Psoas muscle (tissue), 7 donors: ENCODE measurements at regions not wholly inside any gene's neighbourhood (a gene's known extent, or its start where the extent isn't known, plus 50 kb on each side); places are given as distances from the start of the nearest gene placed in this dataset.

Source experiments
- ATAC-seq, 4 donors: fragments of 200-7000 bp; cut with Tn5 transposase; one replicate each; pipeline ENCODE4 v1.9.1; 2020; ENCODE audit warnings: moderate library complexity in 3 of 4, mild to moderate bottlenecking in 2 of 4
- DNase-seq, 2 donors: peaks; one replicate each; pipeline ENCODE4 v3.0.0-alpha.2; 2020
- H3K27ac ChIP-seq: fragments of 200-600 bp; one replicate; pipeline ENCODE4 v1.8.0; 2022
- H3K27me3 ChIP-seq, 3 donors: fragments of 200-600 bp in 1 of 3; one replicate each; pipeline versions ENCODE4 v1.6.1 to v1.8.0; 2013 to 2022; ENCODE audit warnings: low read length in 2 of 3, mild to moderate bottlenecking in 2 of 3, moderate library complexity in 1 of 3; ENCODE audit not compliant: insufficient read depth in 3 of 3
- H3K36me3 ChIP-seq, 2 donors: fragments of 200-600 bp in 1 of 2; one replicate each; pipeline versions ENCODE4 v1.6.1 to v1.8.0; 2013 to 2022; ENCODE audit warnings: low read depth in 1 of 2, mild to moderate bottlenecking in 1 of 2, moderate library complexity in 1 of 2; ENCODE audit not compliant: insufficient read depth in 1 of 2
- H3K4me1 ChIP-seq: fragments of 200-600 bp; one replicate; pipeline ENCODE4 v1.8.0; 2022
- H3K4me3 ChIP-seq: fragments of 200-600 bp; one replicate; pipeline ENCODE4 v1.8.0; 2022; ENCODE audit warnings: mild to moderate bottlenecking
- H3K9me3 ChIP-seq: fragments of 200-600 bp; one replicate; pipeline ENCODE4 v1.8.0; 2022
- WGBS, 3 donors: extraction: QIAGEN DNeasy Blood & Tissue Kit; methylation state at CpG; one replicate each; pipeline versions ENCODE4 v1.1.6 to v1.1.7; 2013; 5-methylcytosine and 5-hydroxymethylcytosine counted together
- intact Hi-C, 2 donors: fragments of 100-400 bp; cut with DNase I; formaldehyde crosslinking; loops; one replicate each; pipeline versions ENCODE4 v1.11.0 to v1.14.2; 2022
- TF ChIP-seq, protein P1 (sequence below): fragments of 200-600 bp; IDR thresholded peaks from one replicate; pipeline ENCODE4 v1.8.0; 2022; ENCODE audit warnings: antibody characterized with exemption
- donor health status: healthy with polysubstance abuse.
- donor health status: DM: no; HTN: no; CAD: no; lungs with moderate emphysema.
- donor health status: Bipolar disorder and iron deficiency.
- donor health status: healthy.
- donor health status: DM: yes; HTN: yes; CAD: no.
- donor health status: DM: no; HTN: no; CAD: no.
- donor health status: DM: yes; HTN: yes; CAD: no.

DNA sequence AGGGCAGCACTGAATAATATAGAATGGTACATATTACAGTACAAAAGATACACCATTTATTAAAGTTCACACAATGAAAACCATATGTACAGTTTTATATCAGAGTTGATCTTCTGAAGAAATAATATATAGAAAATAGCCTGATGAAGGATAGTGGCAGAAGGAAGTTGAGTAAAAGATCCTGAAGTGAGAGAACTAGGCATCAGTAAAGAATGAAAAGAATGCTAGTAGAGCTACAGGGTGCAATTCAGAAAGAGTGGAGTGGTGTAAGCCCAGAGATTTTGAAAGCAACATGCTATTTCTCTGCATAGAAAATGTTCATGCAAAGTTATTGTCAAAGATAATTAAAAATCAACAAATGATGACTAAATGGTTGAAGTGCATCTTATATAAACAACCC is 1552.7 kb upstream of the TENM4 start:
- H3K4me1 ChIP-seq: no peaks in the 10 kb centered on the region
- ATAC-seq: no peak
- intact Hi-C loops: no loop called here
- TF ChIP-seq, protein P1, sequence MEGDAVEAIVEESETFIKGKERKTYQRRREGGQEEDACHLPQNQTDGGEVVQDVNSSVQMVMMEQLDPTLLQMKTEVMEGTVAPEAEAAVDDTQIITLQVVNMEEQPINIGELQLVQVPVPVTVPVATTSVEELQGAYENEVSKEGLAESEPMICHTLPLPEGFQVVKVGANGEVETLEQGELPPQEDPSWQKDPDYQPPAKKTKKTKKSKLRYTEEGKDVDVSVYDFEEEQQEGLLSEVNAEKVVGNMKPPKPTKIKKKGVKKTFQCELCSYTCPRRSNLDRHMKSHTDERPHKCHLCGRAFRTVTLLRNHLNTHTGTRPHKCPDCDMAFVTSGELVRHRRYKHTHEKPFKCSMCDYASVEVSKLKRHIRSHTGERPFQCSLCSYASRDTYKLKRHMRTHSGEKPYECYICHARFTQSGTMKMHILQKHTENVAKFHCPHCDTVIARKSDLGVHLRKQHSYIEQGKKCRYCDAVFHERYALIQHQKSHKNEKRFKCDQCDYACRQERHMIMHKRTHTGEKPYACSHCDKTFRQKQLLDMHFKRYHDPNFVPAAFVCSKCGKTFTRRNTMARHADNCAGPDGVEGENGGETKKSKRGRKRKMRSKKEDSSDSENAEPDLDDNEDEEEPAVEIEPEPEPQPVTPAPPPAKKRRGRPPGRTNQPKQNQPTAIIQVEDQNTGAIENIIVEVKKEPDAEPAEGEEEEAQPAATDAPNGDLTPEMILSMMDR: no peak
- H3K9me3 ChIP-seq: no peaks in the 10 kb centered on the region
- no peaks in the 10 kb centered on the region for H3K27me3 ChIP-seq
- no peak overlapping the region for H3K4me3 ChIP-seq
- H3K27ac ChIP-seq: no peak overlapping the region
- H3K36me3 ChIP-seq: no peaks in the 10 kb centered on the region
- no peak for DNase-seq

DNA sequence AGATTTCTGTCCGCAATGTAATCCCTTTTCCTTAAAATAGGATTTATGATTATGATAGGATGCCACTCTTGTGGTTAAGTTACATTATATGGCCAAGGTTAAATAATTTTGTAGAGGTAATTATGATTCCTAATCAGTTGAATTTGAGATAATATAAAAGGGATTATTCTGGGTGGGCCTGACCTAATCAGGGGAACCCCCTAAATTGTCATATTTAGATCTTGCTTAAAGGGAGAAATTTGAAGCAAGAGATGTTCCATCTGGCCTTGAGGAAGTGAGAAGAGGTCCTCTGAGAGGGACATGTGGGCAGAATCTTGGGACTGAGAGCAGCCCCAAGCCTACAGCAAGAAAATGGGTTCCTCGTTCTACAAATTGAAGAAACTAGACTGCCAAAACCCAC is 1550.1 kb upstream of the TENM4 start:
- H3K36me3 ChIP-seq: no peaks in the 10 kb centered on the region
- WGBS, 3 donors: 90 to 98% (median 93%) methylated on average over 2 of the region's 2 CpGs
- DNase-seq: no peak
- no peak overlapping the region for H3K4me3 ChIP-seq
- H3K4me1 ChIP-seq: no peaks in the 10 kb centered on the region
- no peak overlapping the region for H3K27ac ChIP-seq
- no peaks in the 10 kb centered on the region for H3K27me3 ChIP-seq
- ATAC-seq: no peak
- H3K9me3 ChIP-seq: no peaks in the 10 kb centered on the region
- intact Hi-C loops: no loop called here
- TF ChIP-seq, protein P1: no peak

DNA sequence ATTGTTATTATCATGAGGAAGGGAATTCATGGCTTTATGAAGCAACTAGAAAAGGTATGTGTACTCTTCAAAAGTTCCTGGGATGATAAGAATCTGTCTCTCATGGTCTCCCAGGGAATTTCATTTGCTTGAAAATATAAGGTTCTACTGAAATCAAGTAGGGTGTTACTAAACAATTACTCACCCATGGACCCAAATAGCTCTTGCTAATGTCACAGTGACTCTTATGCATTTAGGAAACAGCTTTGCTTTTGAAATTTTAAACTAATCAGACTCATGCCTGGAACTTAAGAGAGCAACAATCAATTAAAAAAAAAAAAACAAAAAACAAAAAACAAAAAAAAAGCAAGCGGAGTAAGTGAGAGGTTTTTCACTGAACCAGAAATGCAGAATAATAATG is 1546.3 kb upstream of the TENM4 start:
- DNase-seq (no peak), ATAC-seq (no peak)
- TF ChIP-seq, protein P1: no peak
- H3K9me3 ChIP-seq: no peaks in the 10 kb centered on the region
- no peaks in the 10 kb centered on the region for H3K4me1 ChIP-seq
- H3K4me3 ChIP-seq: no peak overlapping the region
- WGBS, 3 donors: 94 to 100% (median 96%) methylated on average over 1 of the region's 1 CpG
- no peaks in the 10 kb centered on the region for H3K36me3 ChIP-seq
- H3K27me3 ChIP-seq: no peaks in the 10 kb centered on the region
- no peak overlapping the region for H3K27ac ChIP-seq
- intact Hi-C loops: no loop called here

DNA sequence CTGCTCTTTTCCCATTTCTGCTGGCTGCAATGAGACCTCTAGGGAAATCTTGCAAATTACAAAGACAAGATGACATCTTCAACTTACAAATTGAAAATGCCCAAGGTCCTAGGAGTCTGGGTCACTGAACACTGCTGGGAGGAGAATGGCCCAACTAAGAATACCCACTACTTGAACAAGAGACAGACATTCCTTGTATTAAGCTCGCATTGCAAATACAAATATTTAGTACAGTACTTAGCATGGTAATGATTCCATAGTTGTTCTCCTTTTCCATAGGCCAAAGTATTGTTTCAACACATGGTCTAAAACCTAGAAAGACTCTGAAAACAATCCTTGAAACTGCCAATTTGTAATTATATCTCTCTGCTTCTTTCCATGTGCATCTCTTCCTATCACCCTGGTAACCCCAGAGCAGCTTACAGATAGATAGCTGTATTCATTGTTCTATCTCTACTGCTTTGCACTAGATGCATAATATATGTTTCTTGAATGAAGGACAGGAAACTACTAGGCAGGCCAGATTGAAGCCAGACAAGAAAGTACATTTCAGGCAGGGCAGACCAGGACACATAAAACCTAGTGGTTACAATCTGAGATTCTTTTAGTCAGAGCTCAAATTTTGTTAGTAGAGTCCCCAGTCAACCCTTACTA is 1545.7 kb upstream of the TENM4 start:
- no peaks in the 10 kb centered on the region for H3K27me3 ChIP-seq
- ATAC-seq: no peak
- intact Hi-C loops: no loop called here
- 69 to 92% (median 92%) methylated on average over 1 of the region's 1 CpG for WGBS, 3 donors
- DNase-seq: no peak
- no peaks in the 10 kb centered on the region for H3K4me1 ChIP-seq
- TF ChIP-seq, protein P1: no peak
- no peak overlapping the region for H3K27ac ChIP-seq
- no peaks in the 10 kb centered on the region for H3K36me3 ChIP-seq
- H3K4me3 ChIP-seq: no peak overlapping the region
- H3K9me3 ChIP-seq: no peaks in the 10 kb centered on the region

DNA sequence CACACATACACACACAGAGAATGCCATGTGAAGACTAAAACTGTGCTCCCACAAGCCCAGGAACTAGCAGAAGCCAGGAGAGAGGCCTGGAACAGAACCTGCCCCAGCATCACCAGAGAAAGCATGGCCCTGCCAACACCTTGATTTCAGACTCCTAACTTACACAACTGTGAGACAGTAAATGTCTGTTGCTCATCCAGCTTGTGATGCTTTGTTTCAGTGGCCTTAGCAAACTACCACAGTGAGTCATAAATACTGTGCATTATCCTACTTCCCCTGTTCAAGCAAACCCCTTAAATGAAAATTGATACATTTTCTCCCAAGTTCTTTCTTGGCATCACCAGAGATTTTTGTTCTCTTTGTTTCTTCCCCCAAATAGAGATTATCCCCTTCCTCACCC is 1539.4 kb upstream of the TENM4 start:
- Histone ChIP-seq H3K27ac (no peak overlapping the region), H3K4me1 (no peaks in the 10 kb centered on the region), H3K4me3 (no peak overlapping the region), H3K36me3 (no peaks in the 10 kb centered on the region), H3K9me3 (no peaks in the 10 kb centered on the region), H3K27me3 (no peaks in the 10 kb centered on the region)
- TF ChIP-seq, protein P1: no peak
- ATAC-seq (no peak), DNase-seq (no peak)
- intact Hi-C loops: no loop called here
